GM18519 (cell line): ENCODE measurements at regions not wholly inside any gene's neighbourhood (a gene's known extent, or its start where the extent isn't known, plus 50 kb on each side); places are given as distances from the start of the nearest gene placed in this dataset.
"Not testable (repeated sequence)": the region's sequence is repeated elsewhere in the genome, so short reads cannot be mapped to it uniquely, and the experiment has no call there.

Experiments used
- ATAC-seq: cut with Tn5 transposase; IDR thresholded peaks from one replicate; pipeline ENCODE4 v1.9.1; 2021; ENCODE audit warnings: mild to moderate bottlenecking, moderate library complexity; ENCODE audit not compliant: unreplicated experiment, low FRiP score

GRCh38 chr2:131822237-131822721 is 294.6 kb downstream of the CCDC74A start:
- ATAC-seq = not testable (repeated sequence)

- not testable (repeated sequence) for ATAC-seq
These were observed 295.4 kb downstream of the CCDC74A start for GRCh38 chr2:131823058-131823457.

- not testable (repeated sequence) for ATAC-seq
These were observed 297.3 kb downstream of the CCDC74A start for GRCh38 chr2:131824986-131825385.

GRCh38 chr2:131827481-131828163 is 299.9 kb downstream of the CCDC74A start:
- no peak for ATAC-seq

GRCh38 chr2:131828164-131828561 is 300.5 kb downstream of the CCDC74A start:
- no peak for ATAC-seq

GRCh38 chr2:131828633-131829455 is 301.2 kb downstream of the CCDC74A start:
- ATAC-seq = not testable (repeated sequence)

- ATAC-seq = not testable (repeated sequence)
These were observed 302.0 kb downstream of the CCDC74A start for GRCh38 chr2:131829456-131830241.

GRCh38 chr2:131830242-131830945 is 302.7 kb downstream of the CCDC74A start:
- ATAC-seq = not testable (repeated sequence)

GRCh38 chr2:131830946-131831310 is 303.2 kb downstream of the CCDC74A start:
- ATAC-seq = not testable (repeated sequence)

GRCh38 chr2:131831450-131832208 is 303.9 kb downstream of the CCDC74A start:
- ATAC-seq = not testable (repeated sequence)

GRCh38 chr2:131832209-131832780 is 304.6 kb downstream of the CCDC74A start:
- ATAC-seq = not testable (repeated sequence)

- ATAC-seq = not testable (repeated sequence)
These were observed 305.2 kb downstream of the CCDC74A start for GRCh38 chr2:131832917-131833316.

GRCh38 chr2:131833367-131834202 is 305.9 kb downstream of the CCDC74A start:
- ATAC-seq = not testable (repeated sequence)

GRCh38 chr2:131834203-131835020 is 306.7 kb downstream of the CCDC74A start:
- ATAC-seq = not testable (repeated sequence)

GRCh38 chr2:131835022-131835421 is 307.3 kb downstream of the CCDC74A start:
- not testable (repeated sequence) for ATAC-seq

GRCh38 chr2:131835621-131836091 is 308.0 kb downstream of the CCDC74A start:
- no peak for ATAC-seq

- not testable (repeated sequence) for ATAC-seq
These were observed 308.4 kb downstream of the CCDC74A start for GRCh38 chr2:131836116-131836515.
